HCT116 (cell line): ENCODE measurements at regions not wholly inside any gene's neighbourhood (a gene's known extent, or its start where the extent isn't known, plus 50 kb on each side); places are given as distances from the start of the nearest gene placed in this dataset.

Source experiments
- ATAC-seq: fragments of 200-7000 bp; cut with Tn5 transposase; 2 replicates; pipeline ENCODE4 v1.9.1; 2020; ENCODE audit warnings: mild to moderate bottlenecking, moderate library complexity
- BruUV-seq: library from RNA; stranded (reverse); fragments of 400-500 nt; replicated peaks from 2 replicates; lab custom pipeline; 2021; lab: Mats Ljungman, UMichigan
- CTCF ChIA-PET: fragments of 300-600 bp; sonication (Branson Sonifier 250); formaldehyde crosslinking; loops from one replicate; lab custom pipeline; 2021; ENCODE audit warnings: antibody characterized with exemption; lab: Charles Lee
- POLR2A ChIA-PET: fragments of 300-600, 350-600 bp; sonication (Branson Sonifier 250); formaldehyde crosslinking; loops from one replicate; lab custom pipeline; 2021; ENCODE audit warnings: antibody characterized with exemption; lab: Charles Lee
- RAD21 ChIA-PET, 2 experiments: fragments of 300-600 bp; sonication (Branson Sonifier 250); formaldehyde crosslinking; loops; one replicate each; lab custom pipeline; 2023; ENCODE audit warnings: low total read pairs in 2 of 2; ENCODE audit not compliant: uncharacterized antibody in 2 of 2, unreplicated experiment in 2 of 2, low non-redundant PET in 1 of 2; lab: Charles Lee
- DNase-seq: peaks from one replicate; pipeline ENCODE4 v3.0.0-alpha.2; 2010; ENCODE audit warnings: low read depth, low spot score
- H2AFZ ChIP-seq: fragments of 200-600 bp; shearing (Covaris generic), sonication (generic); 2 replicates; pipeline ENCODE4 v1.6.1; 2017; ENCODE audit warnings: low read depth, mixed run types, mixed read lengths, antibody characterized with exemption, low read length; ENCODE audit not compliant: poor library complexity, severe bottlenecking
- H3K27ac ChIP-seq: 2 replicates; pipeline ENCODE4 v1.5.1; 2012; ENCODE audit warnings: low read depth, low read length
- H3K27me3 ChIP-seq: fragments of 200-600 bp; sonication (generic); 2 replicates; pipeline ENCODE4 v1.6.1; 2016; ENCODE audit warnings: mixed run types, low read length, mixed read lengths; ENCODE audit not compliant: insufficient read depth
- H3K36me3 ChIP-seq, 2 experiments: fragments of 200-500 bp in 1 of 2; fragments of 200-600 bp in 1 of 2; sonication (Bioruptor generic) in 1 of 2; sonication (generic) in 1 of 2; 2 replicates each; pipeline versions ENCODE4 v1.5.1 to v1.6.1; 2014 to 2016; ENCODE audit warnings: low read length in 2 of 2, inconsistent platforms in 1 of 2, mixed read lengths in 1 of 2, mixed run types in 1 of 2; ENCODE audit not compliant: insufficient read depth in 2 of 2, control insufficient read depth in 1 of 2
- H3K4me1 ChIP-seq, 2 experiments: fragments of 200-600 bp in 1 of 2; sonication (generic) in 1 of 2; 2 replicates each; pipeline versions ENCODE4 v1.5.1 to v1.6.1; 2012 to 2017; ENCODE audit warnings: low read length in 2 of 2, inconsistent platforms in 1 of 2, mild to moderate bottlenecking in 1 of 2, mixed read lengths in 1 of 2, mixed run types in 1 of 2, moderate library complexity in 1 of 2; ENCODE audit not compliant: insufficient read depth in 2 of 2, control insufficient read depth in 1 of 2
- H3K4me2 ChIP-seq: fragments of 200-600 bp; sonication (generic); 2 replicates; pipeline ENCODE4 v1.6.1; 2017; ENCODE audit warnings: mixed run types, low read length, mixed read lengths
- H3K4me3 ChIP-seq, 2 experiments: fragments of 200-600 bp in 1 of 2; sonication (generic) in 1 of 2; replicated peaks in 1 of 2; 2 replicates each; pipeline ENCODE4 v1.5.1; 2011 to 2016; ENCODE audit warnings: low read length in 2 of 2, control low read depth in 1 of 2, low read depth in 1 of 2, mild to moderate bottlenecking in 1 of 2, mixed read lengths in 1 of 2, mixed run types in 1 of 2
- H3K79me2 ChIP-seq: fragments of 200-600 bp; sonication (generic); 2 replicates; pipeline ENCODE4 v1.6.1; 2017; ENCODE audit warnings: mild to moderate bottlenecking, mixed run types, low read length, moderate library complexity, mixed read lengths; ENCODE audit not compliant: insufficient read depth
- H3K9ac ChIP-seq: fragments of 200-600 bp; sonication (generic); 2 replicates; pipeline ENCODE4 v1.6.1; 2016; ENCODE audit warnings: low read length, mixed read lengths
- H3K9me2 ChIP-seq: fragments of 200-600 bp; sonication (generic), shearing (Covaris generic); 2 replicates; pipeline ENCODE4 v1.6.1; 2017; ENCODE audit warnings: mixed run types, mild to moderate bottlenecking, moderate library complexity; ENCODE audit not compliant: insufficient read depth
- H3K9me3 ChIP-seq, 2 experiments: fragments of 200-500 bp in 1 of 2; fragments of 200-600 bp in 1 of 2; sonication (Bioruptor generic) in 1 of 2; sonication (generic) in 1 of 2; 2 replicates each; pipeline ENCODE4 v1.6.1; 2014 to 2017; ENCODE audit warnings: low read length in 2 of 2, mixed read lengths in 2 of 2, inconsistent platforms in 1 of 2, low read depth in 1 of 2, mild to moderate bottlenecking in 1 of 2, mixed run types in 1 of 2, moderate library complexity in 1 of 2; ENCODE audit not compliant: control insufficient read depth in 1 of 2, insufficient read depth in 1 of 2
- H4K20me1 ChIP-seq: fragments of 200-600 bp; sonication (generic), shearing (Covaris generic); 2 replicates; pipeline ENCODE4 v1.6.1; 2017; ENCODE audit warnings: mixed run types, mild to moderate bottlenecking, moderate library complexity; ENCODE audit not compliant: insufficient read depth
- CBX3 ChIP-seq: IDR thresholded peaks from 2 replicates; pipeline ENCODE4 v1.6.1; 2012; ENCODE audit warnings: low read depth
- EZH2 ChIP-seq: fragments of 200-600 bp; sonication (generic); IDR thresholded peaks from 2 replicates; pipeline ENCODE4 v1.6.1; 2017; ENCODE audit warnings: antibody characterized with exemption, mixed run types
- EZH2phosphoT487 ChIP-seq: fragments of 200-600 bp; IDR thresholded peaks from 2 replicates; pipeline ENCODE4 v1.6.1; 2018; ENCODE audit warnings: antibody characterized with exemption, borderline replicate concordance
- JUND ChIP-seq: IDR thresholded peaks from 2 replicates; pipeline ENCODE4 v1.6.1; 2012
- SIN3A ChIP-seq: IDR thresholded peaks from 2 replicates; pipeline ENCODE4 v1.6.1; 2012; ENCODE audit warnings: low read depth
- YY1 ChIP-seq: IDR thresholded peaks from 2 replicates; pipeline ENCODE4 v1.6.1; 2011; ENCODE audit warnings: low read length, low read depth, moderate library complexity, mild to moderate bottlenecking; ENCODE audit not compliant: insufficient replicate concordance; ENCODE audit errors: extremely low read depth
- ZFX ChIP-seq: fragments of 450-650 bp; IDR thresholded peaks from 2 replicates; pipeline ENCODE4 v1.6.1; 2017
- intact Hi-C: fragments of 100-400 bp; cut with micrococcal nuclease; formaldehyde crosslinking; loops from 2 replicates; pipeline ENCODE4 v1.10.0; 2022
- TF ChIP-seq, protein P1 (sequence below), 3 experiments: fragments of 200-600 bp in 1 of 3; sonication (generic) in 1 of 3; IDR thresholded peaks in 2 of 3; conservative IDR thresholded peaks in 1 of 3; 2 replicates each; pipeline ENCODE4 v1.5.1; 2012 to 2017; ENCODE audit warnings: low read depth in 2 of 3, low read length in 2 of 3, antibody characterized with exemption in 1 of 3, borderline replicate concordance in 1 of 3, control low read depth in 1 of 3, mild to moderate bottlenecking in 1 of 3, mixed read lengths in 1 of 3, mixed run types in 1 of 3, moderate library complexity in 1 of 3; ENCODE audit not compliant: insufficient read depth in 1 of 3
- TF ChIP-seq, protein P2 (sequence below): IDR thresholded peaks from 2 replicates; pipeline ENCODE4 v1.6.1; 2012
- TF ChIP-seq, protein P3 (sequence below): IDR thresholded peaks from 2 replicates; pipeline ENCODE4 v1.6.1; 2011; ENCODE audit warnings: mild to moderate bottlenecking, low read length, moderate library complexity; ENCODE audit not compliant: insufficient replicate concordance; ENCODE audit errors: extremely low read depth

DNA sequence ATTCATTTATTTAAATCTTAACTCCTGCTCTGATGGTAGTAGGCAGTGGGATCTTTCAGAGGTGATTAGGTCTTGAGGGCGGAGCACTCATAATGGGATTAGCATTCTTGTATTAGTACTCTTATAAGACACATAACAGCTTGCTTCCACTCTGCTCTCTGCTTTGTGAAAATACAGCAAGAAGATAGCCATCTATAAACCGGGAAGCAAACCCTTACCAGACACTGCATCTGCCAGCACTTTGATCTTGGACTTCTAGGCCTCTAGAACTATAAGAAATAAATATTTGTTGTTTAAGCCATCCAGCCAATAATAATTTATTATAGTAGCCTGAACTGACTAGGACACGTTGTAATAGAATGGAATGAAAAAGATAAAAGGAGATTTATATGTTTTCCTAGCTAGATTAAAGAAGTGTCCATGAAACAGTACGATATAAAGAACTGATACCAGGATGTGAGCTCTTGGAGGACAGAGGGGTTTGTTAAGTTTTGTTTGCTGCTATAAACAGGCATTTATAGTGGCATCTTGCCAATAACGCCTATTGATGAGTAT, 869.9 kb downstream of the MRPL39 start:
- Histone ChIP-seq H3K9ac (no peak overlapping the region), H3K27ac (no peak overlapping the region), H4K20me1 (no peaks in the 10 kb centered on the region), H3K4me2 (no peak overlapping the region), H3K9me3 (peaks cover 12 to 18% of the 10 kb centered on the region in 2 experiments; a peak in 2 of 4 replicates), H3K4me1 (no peaks in the 10 kb centered on the region), H3K79me2 (no peaks in the 10 kb centered on the region), H3K36me3 (no peaks in the 10 kb centered on the region), H3K9me2 (no peaks in the 10 kb centered on the region), H2AFZ (no peak overlapping the region), H3K27me3 (no peaks in the 10 kb centered on the region), H3K4me3 (no peak overlapping the region)
- BruUV-seq: no TSS peak
- ChIA-PET POLR2A (no interaction called here), RAD21 (no interaction called here), CTCF (no interaction called here)
- TF ChIP-seq, protein P1, sequence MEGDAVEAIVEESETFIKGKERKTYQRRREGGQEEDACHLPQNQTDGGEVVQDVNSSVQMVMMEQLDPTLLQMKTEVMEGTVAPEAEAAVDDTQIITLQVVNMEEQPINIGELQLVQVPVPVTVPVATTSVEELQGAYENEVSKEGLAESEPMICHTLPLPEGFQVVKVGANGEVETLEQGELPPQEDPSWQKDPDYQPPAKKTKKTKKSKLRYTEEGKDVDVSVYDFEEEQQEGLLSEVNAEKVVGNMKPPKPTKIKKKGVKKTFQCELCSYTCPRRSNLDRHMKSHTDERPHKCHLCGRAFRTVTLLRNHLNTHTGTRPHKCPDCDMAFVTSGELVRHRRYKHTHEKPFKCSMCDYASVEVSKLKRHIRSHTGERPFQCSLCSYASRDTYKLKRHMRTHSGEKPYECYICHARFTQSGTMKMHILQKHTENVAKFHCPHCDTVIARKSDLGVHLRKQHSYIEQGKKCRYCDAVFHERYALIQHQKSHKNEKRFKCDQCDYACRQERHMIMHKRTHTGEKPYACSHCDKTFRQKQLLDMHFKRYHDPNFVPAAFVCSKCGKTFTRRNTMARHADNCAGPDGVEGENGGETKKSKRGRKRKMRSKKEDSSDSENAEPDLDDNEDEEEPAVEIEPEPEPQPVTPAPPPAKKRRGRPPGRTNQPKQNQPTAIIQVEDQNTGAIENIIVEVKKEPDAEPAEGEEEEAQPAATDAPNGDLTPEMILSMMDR (IDR thresholded peaks at IDR 0.05 in 2 of 3, conservative IDR thresholded peaks at IDR 0.05 in 1 of 3; ENCODE audit: borderline replicate concordance in 1 of 3, insufficient read depth in 1 of 3, low read depth in 2 of 3, low read length in 2 of 3): no peak
- TF ChIP-seq EZH2: no peak
- no peak for TF ChIP-seq ZFX
- TF ChIP-seq, protein P2, sequence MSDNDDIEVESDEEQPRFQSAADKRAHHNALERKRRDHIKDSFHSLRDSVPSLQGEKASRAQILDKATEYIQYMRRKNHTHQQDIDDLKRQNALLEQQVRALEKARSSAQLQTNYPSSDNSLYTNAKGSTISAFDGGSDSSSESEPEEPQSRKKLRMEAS: no peak
- TF ChIP-seq, protein P3, sequence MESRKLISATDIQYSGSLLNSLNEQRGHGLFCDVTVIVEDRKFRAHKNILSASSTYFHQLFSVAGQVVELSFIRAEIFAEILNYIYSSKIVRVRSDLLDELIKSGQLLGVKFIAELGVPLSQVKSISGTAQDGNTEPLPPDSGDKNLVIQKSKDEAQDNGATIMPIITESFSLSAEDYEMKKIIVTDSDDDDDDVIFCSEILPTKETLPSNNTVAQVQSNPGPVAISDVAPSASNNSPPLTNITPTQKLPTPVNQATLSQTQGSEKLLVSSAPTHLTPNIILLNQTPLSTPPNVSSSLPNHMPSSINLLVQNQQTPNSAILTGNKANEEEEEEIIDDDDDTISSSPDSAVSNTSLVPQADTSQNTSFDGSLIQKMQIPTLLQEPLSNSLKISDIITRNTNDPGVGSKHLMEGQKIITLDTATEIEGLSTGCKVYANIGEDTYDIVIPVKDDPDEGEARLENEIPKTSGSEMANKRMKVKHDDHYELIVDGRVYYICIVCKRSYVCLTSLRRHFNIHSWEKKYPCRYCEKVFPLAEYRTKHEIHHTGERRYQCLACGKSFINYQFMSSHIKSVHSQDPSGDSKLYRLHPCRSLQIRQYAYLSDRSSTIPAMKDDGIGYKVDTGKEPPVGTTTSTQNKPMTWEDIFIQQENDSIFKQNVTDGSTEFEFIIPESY: no peak
- TF ChIP-seq CBX3: no peak
- no peak for TF ChIP-seq SIN3A
- no peak for TF ChIP-seq EZH2phosphoT487
- TF ChIP-seq YY1: no peak
- TF ChIP-seq JUND: no peak
- ATAC-seq: no peak
- DNase-seq: no peak
- intact Hi-C loops: no loop called here
